Breast epithelium (tissue), 4 donors: ENCODE measurements at regions not wholly inside any gene's neighbourhood (a gene's known extent, or its start where the extent isn't known, plus 50 kb on each side); places are given as distances from the start of the nearest gene placed in this dataset.

Source experiments
- DNase-seq, 2 donors: peaks; one replicate each; pipeline ENCODE4 v3.0.0-alpha.2; 2019; ENCODE audit warnings: low spot score in 2 of 2
- H3K27ac ChIP-seq, 2 donors: fragments of 200-600 bp; sonication (generic) in 1 of 2; one replicate each; pipeline ENCODE4 v1.5.1; 2016 to 2019; ENCODE audit warnings: mild to moderate bottlenecking in 1 of 2
- H3K27me3 ChIP-seq, 2 donors: fragments of 200-600 bp; sonication (generic) in 1 of 2; one replicate each; pipeline versions ENCODE4 v1.5.1 to v1.6.0; 2017 to 2019; ENCODE audit warnings: control low read depth in 1 of 2, mild to moderate bottlenecking in 1 of 2
- H3K36me3 ChIP-seq: fragments of 200-600 bp; one replicate; pipeline ENCODE4 v1.5.1; 2019
- H3K4me1 ChIP-seq, 2 donors: fragments of 200-600 bp; sonication (generic); one replicate each; pipeline ENCODE4 v1.5.1; 2016 to 2019; ENCODE audit warnings: control low read depth in 1 of 2
- H3K4me3 ChIP-seq, 3 donors: fragments of 200-600 bp; sonication (generic); 1 replicate in 2 of 3; 2 replicates in 1 of 3; pipeline ENCODE4 v1.5.1; 2016 to 2019; ENCODE audit warnings: mild to moderate bottlenecking in 3 of 3, moderate library complexity in 2 of 3
- H3K9me3 ChIP-seq, 2 donors: fragments of 200-600 bp; sonication (generic) in 1 of 2; one replicate each; pipeline ENCODE4 v1.5.1; 2016 to 2019; ENCODE audit warnings: control low read depth in 1 of 2
- CTCF ChIP-seq, 3 donors: fragments of 450-650 bp; IDR thresholded peaks; one replicate each; pipeline ENCODE4 v1.5.1; 2016 to 2017; ENCODE audit warnings: antibody characterized with exemption in 3 of 3, mild to moderate bottlenecking in 3 of 3, moderate library complexity in 3 of 3
- POLR2A ChIP-seq: fragments of 450-650 bp; IDR thresholded peaks from one replicate; pipeline ENCODE4 v1.6.1; 2016; ENCODE audit warnings: antibody characterized with exemption, mild to moderate bottlenecking, moderate library complexity
- POLR2AphosphoS5 ChIP-seq, 3 donors: sonication (generic); formaldehyde crosslinking; IDR thresholded peaks; one replicate each; pipeline ENCODE4 v1.6.1; 2017; ENCODE audit warnings: antibody characterized with exemption in 3 of 3
- intact Hi-C: fragments of 100-400 bp; cut with DNase I; formaldehyde crosslinking; loops from one replicate; pipeline ENCODE4 v1.15.1; 2023; ENCODE audit warnings: low total_unique reads

- Histone ChIP-seq H3K27me3 (no peaks in the 10 kb centered on the region), H3K4me1 (no peaks in the 10 kb centered on the region), H3K4me3 (no peak overlapping the region), H3K36me3 (no peaks in the 10 kb centered on the region), H3K27ac (no peak overlapping the region), H3K9me3 (no peaks in the 10 kb centered on the region)
- intact Hi-C loops = loop anchor here (10.0 kb wide), 1 partner anchor 1600 kb away; no protein-coding TSS in a partner anchor
- no peak for DNase-seq
- TF ChIP-seq POLR2A (no peak), POLR2AphosphoS5 (IDR thresholded peaks at IDR 0.05) (no peak), CTCF (IDR thresholded peaks at IDR 0.05) (no peak)
Observed at GRCh38 chr16:72224260-72224768, 52.4 kb upstream of the PMFBP1 start.

GRCh38 chr16:72222503-72222902 is 50.5 kb upstream of the PMFBP1 start:
- H3K27me3 ChIP-seq = no peaks in the 10 kb centered on the region
- H3K27ac ChIP-seq = no peak overlapping the region
- TF ChIP-seq CTCF (IDR thresholded peaks at IDR 0.05) (no peak), POLR2AphosphoS5 (IDR thresholded peaks at IDR 0.05) (no peak), POLR2A (no peak)
- no peaks in the 10 kb centered on the region for H3K36me3 ChIP-seq
- no peaks in the 10 kb centered on the region for H3K9me3 ChIP-seq
- intact Hi-C loops = loop anchor here (10.0 kb wide), 1 partner anchor 1602 kb away; no protein-coding TSS in a partner anchor
- no peak overlapping the region for H3K4me3 ChIP-seq
- H3K4me1 ChIP-seq = no peaks in the 10 kb centered on the region
- no peak for DNase-seq
